IMR-90 (cell line): ENCODE measurements at regions not wholly inside any gene's neighbourhood (a gene's known extent, or its start where the extent isn't known, plus 50 kb on each side); places are given as distances from the start of the nearest gene placed in this dataset.

Source experiments
- ATAC-seq: fragments of 200-7000 bp; cut with Tn5 transposase; 2 replicates; pipeline ENCODE4 v1.9.1; 2020; ENCODE audit warnings: low read depth, mild to moderate bottlenecking, moderate library complexity
- BruUV-seq: library from RNA; stranded (reverse); fragments of 400-500 nt; replicated peaks from 2 replicates; lab custom pipeline; 2021; lab: Mats Ljungman, UMichigan
- CTCF ChIA-PET: fragments of 300-600 bp; formaldehyde crosslinking; extraction: SDS; loops from one replicate; lab custom pipeline; 2021; ENCODE audit warnings: antibody characterized with exemption; lab: Yijun Ruan, JAX
- POLR2A ChIA-PET: fragments of 300-600 bp; sonication (Branson Sonifier 250); formaldehyde crosslinking; loops from one replicate; lab custom pipeline; 2022; ENCODE audit warnings: antibody characterized with exemption; ENCODE audit not compliant: unreplicated experiment; lab: Charles Lee
- DNase-seq: peaks from one replicate; pipeline ENCODE4 v3.0.0; 2013
- H2AFZ ChIP-seq: replicated peaks from 2 replicates; pipeline ENCODE3; 2013; ENCODE audit warnings: low read length, mild to moderate bottlenecking; ENCODE audit not compliant: poor library complexity
- H2AK5ac ChIP-seq: 2 replicates; pipeline ENCODE4 v1.6.1; 2013; ENCODE audit warnings: low read depth, low read length, inconsistent platforms
- H2AK9ac ChIP-seq: replicated peaks from 2 replicates; pipeline ENCODE3; 2013; ENCODE audit warnings: mild to moderate bottlenecking, low read depth, low read length, moderate library complexity; ENCODE audit not compliant: poor library complexity
- H2BK120ac ChIP-seq: 2 replicates; pipeline ENCODE4 v1.6.1; 2013; ENCODE audit warnings: low read depth, low read length, inconsistent platforms
- H2BK15ac ChIP-seq: 3 replicates; pipeline ENCODE4 v1.6.1; 2013; ENCODE audit warnings: low read depth, low read length, inconsistent platforms
- H2BK20ac ChIP-seq: 2 replicates; pipeline ENCODE4 v1.6.1; 2013; ENCODE audit warnings: low read depth, mild to moderate bottlenecking, inconsistent platforms, low read length, moderate library complexity
- H2BK5ac ChIP-seq: 2 replicates; pipeline ENCODE4 v1.6.1; 2013; ENCODE audit warnings: mild to moderate bottlenecking, low read depth, low read length, inconsistent platforms; ENCODE audit not compliant: poor library complexity, severe bottlenecking
- H3K14ac ChIP-seq: replicated peaks from 2 replicates; pipeline ENCODE4 v1.6.1; 2013; ENCODE audit warnings: low read depth, low read length, inconsistent platforms
- H3K18ac ChIP-seq: 2 replicates; pipeline ENCODE4 v1.6.1; 2013; ENCODE audit warnings: low read depth, low read length, control low read depth
- H3K23ac ChIP-seq: 2 replicates; pipeline ENCODE4 v1.6.1; 2013; ENCODE audit warnings: low read depth, low read length, inconsistent platforms
- H3K27ac ChIP-seq: 2 replicates; pipeline ENCODE4 v1.5.1; 2013; ENCODE audit warnings: mild to moderate bottlenecking, control low read depth, low read length; ENCODE audit not compliant: insufficient read depth
- H3K27me3 ChIP-seq: 2 replicates; pipeline ENCODE4 v1.6.1; 2013; ENCODE audit warnings: low read length; ENCODE audit not compliant: control insufficient read depth, insufficient read depth
- H3K36me3 ChIP-seq: 2 replicates; pipeline ENCODE4 v1.6.1; 2013; ENCODE audit warnings: low read length, mixed read lengths; ENCODE audit not compliant: control insufficient read depth, insufficient read depth
- H3K4ac ChIP-seq: 2 replicates; pipeline ENCODE4 v1.6.1; 2013; ENCODE audit warnings: low read depth, low read length, inconsistent platforms
- H3K4me1 ChIP-seq: 2 replicates; pipeline ENCODE4 v1.6.1; 2013; ENCODE audit warnings: low read length, mixed read lengths; ENCODE audit not compliant: control insufficient read depth, insufficient read depth
- H3K4me2 ChIP-seq: 2 replicates; pipeline ENCODE4 v1.6.1; 2013; ENCODE audit warnings: low read depth, mild to moderate bottlenecking, control low read depth, low read length, moderate library complexity
- H3K4me3 ChIP-seq: 2 replicates; pipeline ENCODE4 v1.5.1; 2013; ENCODE audit warnings: low read depth, mild to moderate bottlenecking, control low read depth, low read length, moderate library complexity; ENCODE audit not compliant: insufficient read depth
- H3K56ac ChIP-seq: 2 replicates; pipeline ENCODE4 v1.6.1; 2013; ENCODE audit warnings: low read length, inconsistent platforms; ENCODE audit not compliant: insufficient read depth; ENCODE audit errors: extremely low read depth
- H3K79me1 ChIP-seq, 2 experiments: 2 replicates each; pipeline ENCODE4 v1.6.1; 2013; ENCODE audit warnings: low read length in 2 of 2, inconsistent platforms in 1 of 2, low read depth in 1 of 2
- H3K9ac ChIP-seq: 2 replicates; pipeline ENCODE4 v1.6.1; 2013; ENCODE audit warnings: low read depth, low read length, control low read depth
- H3K9me1 ChIP-seq: 2 replicates; pipeline ENCODE4 v1.6.1; 2013; ENCODE audit warnings: low read length, inconsistent platforms; ENCODE audit not compliant: insufficient read depth
- H3K9me3 ChIP-seq: 2 replicates; pipeline ENCODE4 v1.6.1; 2013; ENCODE audit warnings: low read length; ENCODE audit not compliant: control insufficient read depth, insufficient read depth
- H4K20me1 ChIP-seq: 2 replicates; pipeline ENCODE4 v1.6.1; 2013; ENCODE audit warnings: low read length, inconsistent platforms; ENCODE audit not compliant: insufficient read depth
- H4K5ac ChIP-seq: 2 replicates; pipeline ENCODE4 v1.6.1; 2013; ENCODE audit warnings: mild to moderate bottlenecking, low read depth, low read length, control low read depth
- H4K8ac ChIP-seq, 2 experiments: 2 replicates each; pipeline ENCODE4 v1.6.1; 2013; ENCODE audit warnings: low read depth in 2 of 2, low read length in 2 of 2, control low read depth in 1 of 2, inconsistent platforms in 1 of 2
- H4K91ac ChIP-seq: 2 replicates; pipeline ENCODE4 v1.6.1; 2013; ENCODE audit warnings: low read depth, low read length, inconsistent platforms; ENCODE audit not compliant: insufficient read depth
- BHLHE40 ChIP-seq: fragments of 150-350 bp; IDR thresholded peaks from 2 replicates; pipeline ENCODE4 v1.6.1; 2016; ENCODE audit warnings: mild to moderate bottlenecking, low read depth, low read length
- CEBPB ChIP-seq: IDR thresholded peaks from 2 replicates; pipeline ENCODE4 v1.6.1; 2012; ENCODE audit warnings: low read depth, low read length, improper control_type of control experiment
- CHD1 ChIP-seq: IDR thresholded peaks from 2 replicates; pipeline ENCODE4 v1.6.1; 2012; ENCODE audit warnings: low read depth, low read length, improper control_type of control experiment
- CTCF ChIP-seq: conservative IDR thresholded peaks from 2 replicates; pipeline ENCODE4 v1.5.1; 2012; ENCODE audit warnings: mild to moderate bottlenecking, low read depth, low read length, improper control_type of control experiment
- ELK1 ChIP-seq: fragments of 150-350 bp; IDR thresholded peaks from 2 replicates; pipeline ENCODE4 v1.6.1; 2016; ENCODE audit warnings: low read depth, mild to moderate bottlenecking, low read length, moderate library complexity, borderline replicate concordance
- FOS ChIP-seq: fragments of 150-350 bp; IDR thresholded peaks from 2 replicates; pipeline ENCODE4 v1.6.1; 2016; ENCODE audit warnings: low read depth, low read length
- MAFK ChIP-seq: IDR thresholded peaks from 2 replicates; pipeline ENCODE4 v1.6.1; 2012; ENCODE audit warnings: low read depth, low read length, improper control_type of control experiment
- MAZ ChIP-seq: IDR thresholded peaks from 2 replicates; pipeline ENCODE4 v1.6.1; 2012; ENCODE audit warnings: low read depth, mild to moderate bottlenecking, low read length, improper control_type of control experiment, moderate library complexity, borderline replicate concordance
- MXI1 ChIP-seq: IDR thresholded peaks from 2 replicates; pipeline ENCODE4 v1.6.1; 2012; ENCODE audit warnings: low read depth, mild to moderate bottlenecking, low read length, moderate library complexity, borderline replicate concordance
- NFE2L2 ChIP-seq: fragments of 150-350 bp; IDR thresholded peaks from 2 replicates; pipeline ENCODE4 v1.6.1; 2016; ENCODE audit warnings: low read depth, mild to moderate bottlenecking, low read length
- POLR2A ChIP-seq: IDR thresholded peaks from 2 replicates; pipeline ENCODE4 v1.6.1; 2012; ENCODE audit warnings: mild to moderate bottlenecking, low read depth, low read length
- RAD21 ChIP-seq: IDR thresholded peaks from 2 replicates; pipeline ENCODE4 v1.6.1; 2012; ENCODE audit warnings: low read length, improper control_type of control experiment
- RCOR1 ChIP-seq: IDR thresholded peaks from 2 replicates; pipeline ENCODE4 v1.6.1; 2012; ENCODE audit warnings: mild to moderate bottlenecking, low read length, improper control_type of control experiment; ENCODE audit not compliant: insufficient replicate concordance
- RFX5 ChIP-seq: IDR thresholded peaks from 2 replicates; pipeline ENCODE4 v1.8.0; 2012; ENCODE audit warnings: low read depth, mild to moderate bottlenecking, low read length, moderate library complexity
- SMC3 ChIP-seq: fragments of 150-350 bp; IDR thresholded peaks from 2 replicates; pipeline ENCODE4 v1.6.1; 2016; ENCODE audit warnings: low read depth, mild to moderate bottlenecking, antibody characterized with exemption, low read length, moderate library complexity
- USF2 ChIP-seq: fragments of 150-350 bp; IDR thresholded peaks from 2 replicates; pipeline ENCODE4 v1.6.1; 2017; ENCODE audit warnings: mild to moderate bottlenecking, antibody characterized with exemption, low read length, low read depth
- WGBS, 2 experiments: methylation state at CpG; one replicate each; pipeline versions ENCODE4 v1.1.5 to v1.1.7; 2013; ENCODE audit warnings: missing lambda C conversion rate in 2 of 2; ENCODE audit not compliant: insufficient read length in 1 of 2; ENCODE audit errors: extremely low coverage in 2 of 2; 5-methylcytosine and 5-hydroxymethylcytosine counted together
- dilution Hi-C: fragments of 300-500 bp; cut with HindIII; formaldehyde crosslinking; loops from one replicate; pipeline ENCODE4 v1.14.3; 2018; ENCODE audit warnings: low sequenced_read_pairs; ENCODE audit not compliant: unreplicated experiment
- in situ Hi-C: fragments of 300-500 bp; cut with MboI; formaldehyde crosslinking; loops from 3 replicates; pipeline ENCODE4 v1.14.3; 2019; ENCODE audit warnings: low sequenced_read_pairs, inconsistent platforms, mixed read lengths
- intact Hi-C: fragments of 100-400 bp; cut with micrococcal nuclease; formaldehyde crosslinking; loops from 2 replicates; pipeline ENCODE4 v1.10.0; 2022

GRCh38 chr3:107216229-107216628 lies 161.0 kb upstream of the CCDC54 start:
- H3K23ac ChIP-seq, result 0 out of 2 replicates have a peak overlapping the region, but pooled peaks have one; percentile 3
- in situ Hi-C loops, result no loop called here

More at GRCh38 chr3:107216229-107216628, 161.0 kb upstream of the CCDC54 start:
- no CpG with 5 or more reads among the region's 5 CpGs for WGBS, 2 experiments
- Histone ChIP-seq H2BK120ac (peak overlapping the region; percentile 85), H3K27me3 (no peaks in the 10 kb centered on the region), H4K20me1 (no peaks in the 10 kb centered on the region), H3K18ac (no peak overlapping the region), H3K27ac (no peak overlapping the region), H3K4me3 (no peak overlapping the region), H3K9me3 (no peaks in the 10 kb centered on the region), H2AK5ac (peak overlapping the region; percentile 85), H2AK9ac (no peak overlapping the region), H2BK15ac (peak overlapping the region; percentile 78; the same call in 1 of the 3 replicates), H3K4me2 (no peak overlapping the region), H4K5ac (no peak overlapping the region; the same call in 1 of the 2 replicates), H3K56ac (no peak overlapping the region), H4K8ac (no peak overlapping the region), H2AFZ (no peak overlapping the region), H3K14ac (no peak overlapping the region), H2BK20ac (peak overlapping the region; percentile 87), H3K79me1 (no peaks in the 10 kb centered on the region), H3K4me1 (peaks cover 11% of the 10 kb centered on the region), H2BK5ac (peak overlapping the region; percentile 61), H3K36me3 (no peaks in the 10 kb centered on the region), H3K9me1 (peaks cover 3% of the 10 kb centered on the region; the same call in 1 of the 2 replicates), H3K4ac (peak overlapping the region; percentile 81), H3K9ac (no peak overlapping the region), H4K91ac (peak overlapping the region; percentile 73; the same call in 1 of the 2 replicates)
- POLR2A ChIA-PET, result no interaction called here
- no peak for ATAC-seq
- BruUV-seq, result no TSS peak
- no peak for TF ChIP-seq FOS
- TF ChIP-seq BHLHE40, result no peak
- TF ChIP-seq SMC3, result no peak
- no peak for TF ChIP-seq CTCF
- no peak for TF ChIP-seq NFE2L2
- TF ChIP-seq MAFK, result no peak
- TF ChIP-seq CHD1, result no peak
- TF ChIP-seq RCOR1, result no peak
- no peak for TF ChIP-seq RFX5
- no peak for TF ChIP-seq MAZ
- TF ChIP-seq CEBPB, result no peak
- TF ChIP-seq USF2, result no peak
- no peak for TF ChIP-seq RAD21
- TF ChIP-seq MXI1, result no peak
- no peak for TF ChIP-seq ELK1
- no peak for TF ChIP-seq POLR2A
- dilution Hi-C loops (no loop called here), intact Hi-C loops (no loop called here)
- CTCF ChIA-PET, result interaction anchor here (0.9 kb wide), 1 partner anchor 19 kb away, joined by 3 read pairs; no protein-coding TSS in a partner anchor
- no peak for DNase-seq
